NCI-H345 treated with DMSO at 0.1 percent for 48 hours (cell line): ENCODE measurements at regions not wholly inside any gene's neighbourhood (a gene's known extent, or its start where the extent isn't known, plus 50 kb on each side); places are given as distances from the start of the nearest gene placed in this dataset.

Source experiments
- DNase-seq: peaks from one replicate; lab custom pipeline; 2025; ENCODE audit not compliant: unreplicated experiment; lab: John Stamatoyannopoulos, UW

DNA sequence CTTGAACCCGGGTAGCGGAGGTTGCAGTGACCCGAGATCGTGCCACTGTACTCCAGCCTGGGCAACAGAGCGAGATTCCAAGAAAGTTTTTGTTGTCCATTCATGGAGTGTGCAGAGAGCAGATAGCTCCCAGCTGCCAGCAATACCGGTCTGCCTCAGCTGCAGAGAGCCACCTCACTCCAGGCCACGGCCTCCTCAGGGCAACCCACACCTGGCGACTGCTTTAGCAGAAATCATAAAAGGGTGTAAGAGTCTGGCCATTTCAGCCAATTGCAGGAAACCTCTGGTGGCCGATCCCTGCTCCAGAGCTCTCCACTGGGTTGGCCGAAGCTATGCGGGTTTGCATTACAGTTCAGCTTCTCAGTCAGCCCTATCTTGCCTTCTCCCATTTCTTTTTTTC, 227.4 kb upstream of the BCOR start:
- DNase-seq, result no peak

DNA sequence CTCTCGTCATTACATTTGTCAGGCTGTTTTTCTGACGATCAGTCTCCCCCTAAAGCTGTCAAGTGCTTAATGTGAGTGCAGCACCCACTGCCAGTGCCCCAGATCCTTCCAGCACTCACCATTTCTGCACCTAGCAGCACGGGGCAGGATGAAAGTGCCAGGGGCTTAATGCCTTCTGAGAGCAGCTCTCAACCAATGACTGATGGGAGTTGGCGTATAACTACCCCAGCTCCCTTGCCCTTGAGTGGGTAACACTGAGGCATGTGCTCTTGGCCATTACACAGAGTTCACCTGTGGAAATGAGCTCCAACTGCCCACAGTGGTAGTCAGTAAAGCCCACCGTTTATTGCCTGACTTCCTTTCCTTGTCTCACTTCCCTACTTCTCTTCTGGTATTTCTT, 226.2 kb upstream of the BCOR start:
- DNase-seq, result no peak

DNA sequence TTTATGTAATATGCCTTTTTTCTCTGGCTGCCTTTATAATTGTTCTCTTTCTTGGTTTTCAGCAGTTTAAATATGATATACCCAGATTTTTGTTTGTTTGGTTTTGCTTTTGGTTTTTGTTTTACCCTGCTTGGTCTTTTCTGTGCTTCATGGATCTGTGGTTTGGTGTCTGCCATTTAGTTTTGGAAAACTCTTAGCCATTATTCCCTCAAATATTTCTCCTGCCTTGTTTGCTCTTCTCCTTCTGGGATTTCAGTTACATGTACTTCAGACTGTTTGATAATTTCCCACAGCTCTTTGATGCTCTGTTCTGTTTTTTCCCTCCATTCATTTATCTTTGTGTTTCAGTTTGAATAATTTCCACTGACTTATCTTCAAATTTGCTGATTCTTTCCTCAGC, 223.1 kb upstream of the BCOR start:
- DNase-seq, result no peak

DNA sequence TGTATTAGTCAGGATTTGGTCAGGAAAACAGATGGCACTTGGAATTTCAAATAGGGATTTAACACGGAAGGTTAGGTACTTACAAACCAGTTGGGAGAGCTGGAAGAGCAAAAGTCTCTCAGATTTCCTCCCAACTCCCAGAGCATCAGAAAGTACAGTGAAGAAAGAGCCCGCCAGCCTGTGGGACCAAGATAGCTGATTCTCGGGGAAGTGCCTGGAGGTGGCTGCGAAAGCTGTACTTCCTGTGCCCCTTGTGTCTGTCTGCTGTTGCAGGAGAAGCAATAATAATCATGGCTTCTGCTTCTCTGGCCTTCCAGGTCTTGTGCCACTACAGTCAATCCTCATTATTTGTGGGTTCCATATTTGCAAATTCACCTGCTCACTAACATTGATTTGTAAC, 221.0 kb upstream of the BCOR start:
- no peak for DNase-seq

DNA sequence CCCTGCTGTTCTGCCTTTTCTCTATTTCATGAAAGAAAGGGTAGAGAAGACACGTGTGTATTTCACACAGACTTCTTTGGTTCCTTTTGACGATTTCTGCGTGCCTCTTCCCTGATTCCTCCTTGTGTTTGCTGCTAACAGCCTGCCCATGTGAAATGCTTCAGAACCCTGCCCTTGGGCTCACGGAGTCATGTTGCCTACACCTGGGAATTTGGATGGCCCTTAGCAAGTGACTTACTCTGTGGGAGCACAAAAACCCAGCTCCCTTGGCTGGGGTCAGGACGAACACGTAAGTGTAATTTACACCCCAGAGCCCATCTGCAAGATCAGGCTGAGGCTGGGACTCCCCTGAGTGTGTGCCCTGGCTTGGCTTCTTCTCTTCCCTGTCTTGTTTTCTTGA, 220.3 kb upstream of the BCOR start:
- no peak for DNase-seq

DNA sequence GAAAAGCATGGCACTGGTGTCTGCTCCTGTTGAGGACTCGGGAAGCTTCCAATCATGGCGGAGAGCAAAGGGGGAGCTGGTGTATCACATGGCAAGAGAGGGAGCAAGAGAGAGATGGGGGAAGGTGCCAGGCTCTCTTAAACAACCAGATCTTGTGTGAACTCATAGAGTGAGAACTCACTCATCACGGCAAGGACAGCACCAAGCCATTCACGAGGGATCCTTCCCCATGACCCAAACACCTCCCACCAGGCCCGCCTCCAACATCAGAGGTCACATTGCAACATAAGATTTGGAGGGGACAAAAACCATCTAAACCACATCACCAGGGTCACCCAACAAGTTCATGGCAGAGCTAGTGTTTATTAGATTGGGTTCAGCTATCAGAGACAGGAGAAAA, 218.7 kb upstream of the BCOR start:
- DNase-seq, result no peak

DNA sequence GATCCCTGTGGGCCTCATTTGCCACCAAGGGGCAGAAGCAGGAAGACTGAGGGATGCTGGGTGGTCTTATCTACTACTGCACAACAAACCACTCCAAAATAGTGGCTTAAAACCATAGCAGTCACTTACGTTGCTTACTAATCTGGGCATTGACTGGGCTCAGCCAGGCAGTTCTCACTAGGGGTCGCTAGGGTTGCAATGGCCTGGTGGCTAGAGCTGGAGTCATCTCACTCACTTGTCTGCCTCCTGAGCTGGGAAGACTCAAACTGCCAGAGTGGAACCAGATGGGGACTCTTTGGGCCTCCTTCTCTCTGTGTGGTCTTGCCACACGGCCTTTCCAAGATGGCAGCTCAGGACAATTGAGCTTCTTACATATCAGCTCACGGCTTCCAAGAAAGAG, 216.3 kb upstream of the BCOR start:
- DNase-seq, result no peak

DNA sequence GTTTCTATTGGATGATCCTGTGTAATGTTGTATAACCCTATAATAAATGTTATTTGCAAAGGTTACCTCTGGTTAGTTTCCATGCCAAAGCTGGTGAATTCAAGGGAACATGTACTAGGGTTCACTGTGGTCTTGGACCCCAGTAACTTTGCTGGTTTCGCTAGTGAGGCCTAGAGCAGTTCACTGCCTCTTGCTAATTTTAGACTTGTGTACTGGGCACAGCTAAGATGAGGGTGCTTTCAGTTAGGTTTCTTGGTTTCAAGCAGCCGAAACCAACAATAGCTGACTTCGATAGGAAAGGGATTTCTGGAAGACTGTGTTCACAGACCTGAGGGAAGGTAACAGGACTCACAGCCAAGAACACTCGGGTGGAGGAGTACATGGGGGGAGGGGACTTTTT, 215.5 kb upstream of the BCOR start:
- no peak for DNase-seq

DNA sequence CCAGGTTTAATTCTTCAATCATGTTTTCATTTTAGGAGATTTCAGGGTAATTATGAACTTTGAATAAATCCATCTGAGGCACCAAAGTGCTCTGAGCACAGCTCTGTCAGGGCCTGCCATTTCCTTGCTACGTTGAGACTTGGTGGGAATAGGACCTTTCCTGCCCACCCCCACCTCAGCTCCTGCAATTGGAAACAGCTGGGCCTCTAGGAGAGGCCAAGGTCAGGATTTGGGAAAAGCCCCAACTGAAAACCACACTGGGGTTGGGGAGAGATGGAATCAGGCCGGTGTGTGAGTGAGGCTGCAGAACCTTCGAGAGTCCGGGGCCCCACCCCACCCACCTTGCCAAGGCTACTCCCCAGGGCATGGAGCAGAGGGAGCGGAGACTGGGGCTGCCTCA, 212.7 kb upstream of the BCOR start:
- DNase-seq, result no peak

DNA sequence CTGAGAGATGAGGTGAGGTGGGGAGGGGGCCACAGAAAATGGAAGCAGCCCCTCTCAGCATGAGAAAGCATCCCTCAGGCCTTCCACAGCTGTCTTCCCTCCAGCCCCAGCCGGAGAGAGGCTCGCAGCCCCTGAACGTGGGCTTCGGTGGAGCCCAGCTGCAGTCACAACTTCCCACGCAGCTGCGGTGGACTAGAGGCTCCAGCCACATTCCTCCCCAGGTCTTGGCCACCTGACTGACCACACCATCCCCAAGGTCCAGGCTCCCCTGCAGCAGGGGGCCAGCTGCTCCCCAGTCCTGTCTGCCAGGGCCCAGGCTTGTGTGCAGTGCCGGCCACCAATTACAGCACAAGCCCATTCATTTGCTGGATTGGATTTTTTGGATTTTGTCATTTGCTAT, 212.3 kb upstream of the BCOR start:
- no peak for DNase-seq

DNA sequence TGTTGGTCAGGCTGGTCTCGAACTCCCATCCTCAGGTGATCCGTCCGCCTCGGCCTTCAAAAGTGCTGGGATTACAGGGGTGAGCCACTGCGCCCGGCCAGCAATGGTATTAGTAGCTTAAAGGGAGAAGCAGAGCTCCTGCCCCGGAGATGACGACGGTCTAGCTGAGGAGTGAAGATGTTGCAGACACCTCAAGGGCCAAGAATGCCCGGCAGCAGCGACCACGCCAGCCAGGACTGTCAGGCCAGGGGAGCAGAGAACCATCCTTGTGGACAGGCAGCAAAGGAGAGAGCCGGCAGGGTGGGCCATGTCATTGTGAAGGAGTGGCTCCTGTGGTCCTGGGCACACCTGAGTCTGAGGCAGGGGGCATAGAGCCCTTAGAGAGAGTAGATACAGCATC, 210.1 kb upstream of the BCOR start:
- no peak for DNase-seq

DNA sequence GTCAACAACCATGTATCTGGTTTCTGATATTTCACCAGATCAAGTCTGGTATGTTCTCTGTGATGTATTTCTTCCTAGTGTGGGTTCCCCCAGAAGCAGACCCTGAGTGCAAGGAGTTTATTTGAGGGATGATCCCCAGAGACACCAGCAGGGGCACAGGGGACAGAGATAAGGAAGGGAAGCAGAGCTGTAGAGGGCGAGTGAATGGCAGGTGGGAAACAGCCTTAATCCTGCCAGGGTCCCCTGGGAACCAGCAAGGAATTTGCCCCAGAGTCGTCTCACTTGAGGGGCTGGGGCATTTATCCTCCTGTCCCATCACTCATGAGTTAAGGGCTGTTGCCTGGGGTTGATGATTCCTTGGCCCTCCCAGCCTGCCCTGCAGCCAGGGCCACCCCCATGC, 206.4 kb upstream of the BCOR start:
- no peak for DNase-seq

DNA sequence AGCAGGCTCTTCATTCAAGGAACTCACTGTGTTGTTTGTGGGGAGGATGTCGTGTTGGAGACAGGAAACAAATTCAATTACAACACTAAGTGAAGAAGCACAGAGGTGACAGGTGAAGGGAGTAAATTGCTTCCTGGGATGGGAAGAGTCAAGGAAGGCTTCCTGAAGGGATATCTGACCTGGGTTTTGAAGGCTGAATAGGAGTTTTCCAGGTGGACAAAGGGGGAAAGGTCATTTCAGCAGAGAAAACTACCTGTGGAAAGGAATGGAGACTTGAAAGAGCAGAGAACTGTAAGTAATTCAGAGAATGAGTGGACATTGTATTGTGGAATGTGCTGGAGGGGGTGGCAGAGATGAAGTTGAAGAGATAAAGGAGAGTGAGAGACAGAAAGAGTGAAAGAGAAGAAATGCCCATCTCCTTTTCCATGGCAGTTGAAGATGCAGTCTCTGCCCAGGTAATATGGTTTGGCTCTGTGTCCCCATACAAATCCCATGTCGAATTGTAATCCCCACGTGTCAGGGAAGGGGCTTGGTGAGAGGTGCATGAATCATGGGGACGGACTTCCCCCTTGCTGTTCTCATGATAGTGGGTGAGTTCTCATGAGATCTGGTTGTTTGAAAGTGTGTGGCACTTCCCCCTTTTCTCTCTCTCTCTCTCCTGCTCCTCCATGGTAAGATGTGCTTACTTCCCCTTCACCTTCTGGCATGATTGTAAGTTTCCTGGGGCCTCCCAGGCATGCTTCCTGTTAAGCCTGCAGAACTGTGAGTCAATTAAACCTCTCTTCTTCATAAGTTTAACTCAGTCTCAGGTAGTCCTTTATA, 205.7 kb upstream of the BCOR start:
- DNase-seq, result no peak

DNA sequence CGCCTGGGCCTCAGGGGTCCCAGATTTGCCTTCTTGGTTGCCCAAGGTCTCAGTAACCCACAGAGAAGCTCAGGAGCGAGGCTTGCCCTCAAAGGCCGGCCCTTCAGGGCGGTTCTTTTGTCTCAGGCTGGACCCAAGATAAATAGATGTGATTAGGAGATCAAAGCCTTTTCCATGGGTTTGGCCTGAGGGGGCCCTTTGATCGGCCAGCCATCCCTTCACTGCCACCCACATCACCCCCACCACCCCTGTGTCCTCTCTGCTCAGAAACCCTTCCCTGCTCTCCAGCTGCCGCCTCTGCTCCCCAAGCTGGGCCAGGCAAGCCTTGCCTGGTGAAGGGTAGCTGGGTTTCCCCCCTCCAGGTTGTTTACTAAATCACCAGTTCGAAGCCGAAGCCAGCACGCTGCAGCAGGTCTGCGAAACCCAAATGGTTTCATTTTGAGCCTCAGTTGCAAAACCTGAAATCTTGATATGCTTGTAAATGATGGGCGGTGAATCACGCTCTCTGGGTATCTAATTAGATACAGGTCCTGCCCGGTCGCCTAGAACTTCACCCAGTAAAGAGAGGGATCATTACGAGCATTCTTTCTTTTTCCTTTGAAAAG, 202.6 kb upstream of the BCOR start:
- DNase-seq, result no peak

DNA sequence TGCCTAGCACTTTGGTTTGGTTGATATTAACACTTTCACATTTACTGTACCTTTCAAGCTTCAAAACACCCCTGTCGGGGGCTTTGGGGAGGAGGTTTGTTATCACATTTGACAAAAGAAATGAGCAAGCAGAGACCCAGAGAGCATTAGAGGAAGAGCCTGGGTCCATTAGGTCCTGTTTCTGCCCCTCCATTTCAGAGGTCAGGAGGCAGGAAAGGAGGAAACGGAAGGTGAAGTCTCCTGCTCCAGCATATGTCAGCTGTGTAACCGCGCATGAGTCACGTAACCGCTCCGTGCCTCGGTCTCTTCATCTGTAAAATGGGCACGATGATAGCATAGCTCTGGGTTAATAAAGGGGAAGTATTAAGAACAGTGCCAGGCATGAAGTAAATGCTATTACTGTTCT, 201.9 kb upstream of the BCOR start:
- no peak for DNase-seq

DNA sequence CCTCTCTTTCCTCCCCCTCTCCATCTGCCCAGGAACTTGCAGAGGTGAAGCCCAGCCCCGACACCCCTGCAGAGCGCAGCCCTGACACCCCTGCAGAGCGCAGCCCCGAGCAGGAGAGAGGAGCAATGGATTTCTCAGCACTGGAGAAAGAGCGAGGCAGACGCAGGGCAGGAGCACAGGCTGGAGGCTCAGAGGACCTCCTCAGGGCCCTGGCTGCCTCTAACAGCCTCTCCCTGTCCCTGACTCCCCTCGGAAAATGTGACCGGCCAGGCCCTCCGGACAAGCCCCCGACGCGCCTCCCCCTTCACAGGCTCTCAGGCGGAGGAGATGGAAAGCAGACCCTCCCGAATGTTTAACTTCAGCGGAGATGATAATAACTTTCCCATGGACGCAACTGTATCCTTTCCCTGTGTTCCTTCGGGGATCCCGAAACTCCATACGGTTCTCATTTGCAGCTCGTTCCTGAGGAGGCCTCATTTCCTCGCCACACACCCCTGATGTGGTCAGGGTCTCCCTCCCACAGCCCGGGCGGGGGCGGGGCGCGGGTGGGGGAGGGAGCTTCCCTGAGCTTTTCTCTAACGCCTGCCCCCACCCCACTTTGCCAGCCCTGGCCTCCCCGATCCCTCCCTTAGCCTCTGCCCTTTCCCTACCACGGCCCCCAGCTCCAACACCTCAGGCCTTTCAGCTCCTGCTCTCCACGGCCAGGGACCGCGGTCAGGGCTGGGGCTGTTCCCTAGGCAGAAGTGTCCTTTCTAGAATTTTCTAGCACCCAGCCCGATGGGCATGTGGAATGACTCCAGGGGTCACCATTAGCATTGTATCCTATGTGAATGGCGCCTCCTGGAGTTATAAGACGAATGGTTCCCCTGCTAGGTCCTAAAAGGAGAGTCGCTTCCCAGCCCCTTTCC, 201.1 kb upstream of the BCOR start:
- no peak for DNase-seq

DNA sequence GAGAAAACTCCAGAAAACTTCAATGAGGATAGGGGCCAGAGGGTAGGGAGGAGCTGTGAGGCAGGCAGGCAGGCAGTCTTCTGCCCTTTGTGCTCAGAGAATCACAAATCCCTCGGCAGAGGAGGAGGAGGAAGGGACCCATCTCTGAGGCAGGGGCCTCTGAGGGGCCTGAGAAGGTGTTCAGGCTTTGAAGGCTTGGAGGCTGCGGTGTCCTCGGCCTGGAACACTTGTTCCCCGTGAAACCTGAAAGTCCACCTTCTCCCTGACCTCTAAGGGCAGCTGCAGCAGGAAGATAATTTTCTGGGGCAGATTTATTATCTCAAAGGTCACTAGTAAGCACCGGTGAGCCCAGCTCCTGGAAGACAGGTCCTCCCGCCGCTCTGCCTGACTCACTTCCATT, 200.3 kb upstream of the BCOR start:
- DNase-seq, result no peak

DNA sequence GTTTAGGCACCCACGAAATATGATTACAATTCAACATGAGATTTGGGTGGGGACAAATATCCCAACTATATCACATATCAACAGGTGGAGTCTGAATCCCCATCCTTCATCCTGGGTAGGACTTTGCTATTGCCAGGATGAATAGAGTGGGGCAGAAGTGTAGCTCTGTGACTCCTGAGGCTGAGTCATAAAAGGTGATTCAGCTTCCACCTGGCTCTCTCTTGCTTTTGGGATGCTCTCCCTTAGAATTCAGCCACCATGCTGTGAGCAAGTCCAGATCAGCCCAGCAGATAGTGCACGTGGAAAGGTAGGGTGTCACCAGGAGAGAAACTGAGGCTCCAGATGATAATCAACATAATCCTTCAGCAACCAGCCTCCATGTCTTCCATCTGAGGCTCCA, 193.8 kb upstream of the BCOR start:
- DNase-seq, result no peak

DNA sequence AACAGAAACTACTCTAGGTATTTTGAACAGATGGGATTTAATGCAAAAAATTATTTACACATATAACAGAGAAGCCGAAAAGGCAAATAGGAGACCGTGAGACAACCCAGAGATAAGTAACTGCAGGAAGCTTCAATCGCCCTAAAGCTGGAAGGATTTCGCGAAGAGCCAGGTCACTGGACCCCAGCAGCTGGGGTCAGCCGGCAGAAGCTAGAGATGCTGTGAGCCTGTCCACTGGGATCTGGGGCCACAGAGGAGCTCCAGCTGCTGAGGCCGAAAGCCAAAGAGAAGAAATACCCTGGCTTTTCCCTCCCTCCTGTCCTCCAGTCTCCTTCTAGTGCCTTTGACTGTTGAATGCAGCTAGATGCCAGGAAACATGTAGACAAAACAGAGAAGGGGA, 192.8 kb upstream of the BCOR start:
- no peak for DNase-seq

DNA sequence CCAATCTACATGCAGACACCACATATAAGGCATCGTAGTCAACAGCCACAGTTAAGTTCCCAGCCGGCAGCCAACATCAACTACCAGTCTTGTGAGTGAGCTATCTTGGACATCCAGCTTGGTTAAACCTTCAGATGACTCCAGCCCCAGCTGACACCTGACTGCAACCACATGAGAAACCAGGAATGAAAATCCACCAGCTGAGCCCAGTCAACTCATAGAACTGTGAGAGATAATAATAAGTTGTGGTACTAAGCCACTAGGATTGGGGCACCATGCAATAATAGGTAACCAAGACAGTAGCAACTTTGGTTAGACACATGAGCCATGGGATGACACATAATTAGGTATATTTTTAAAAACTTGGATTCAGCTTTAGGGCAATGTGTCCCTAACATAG, 188.1 kb upstream of the BCOR start:
- no peak for DNase-seq

DNA sequence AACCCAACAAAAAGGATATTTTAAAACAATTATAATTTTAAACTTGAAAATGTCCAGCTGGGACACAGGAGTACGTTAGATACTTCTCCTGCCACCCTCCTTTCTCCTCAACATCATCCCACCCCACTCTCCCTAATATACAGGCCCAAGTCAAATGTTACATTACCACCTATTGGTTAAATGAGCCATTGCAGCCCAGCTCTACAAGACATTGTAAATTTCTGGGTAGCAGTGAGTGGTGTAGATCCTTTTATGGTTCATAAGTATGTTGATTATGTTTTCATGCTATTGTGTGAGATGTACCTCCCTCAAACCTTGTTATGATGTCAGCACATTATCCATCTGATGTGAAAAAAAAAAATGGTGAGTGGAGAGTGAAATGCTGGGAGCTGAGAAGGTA, 187.1 kb upstream of the BCOR start:
- no peak for DNase-seq

DNA sequence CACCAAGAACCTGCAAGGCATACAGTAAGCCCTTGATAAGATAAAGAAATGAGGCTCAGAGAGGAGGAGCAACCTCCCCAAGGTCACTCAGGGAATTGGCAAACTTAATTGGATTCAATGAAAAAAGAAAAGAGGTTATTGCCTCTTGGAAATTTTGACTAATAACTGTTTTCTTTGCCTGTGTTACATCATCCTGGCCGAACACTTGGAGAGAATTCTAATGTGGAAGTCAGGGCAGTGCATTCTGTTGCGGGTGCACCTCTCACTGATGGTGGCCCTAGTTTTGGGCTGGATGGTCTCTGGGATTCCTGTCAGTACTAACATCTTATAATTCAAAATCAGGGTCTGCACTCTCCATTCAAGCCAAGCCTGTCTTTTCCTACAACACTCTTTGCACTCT, 186.2 kb upstream of the BCOR start:
- DNase-seq, result no peak
